Spleen (tissue), 11 donors: ENCODE measurements at regions not wholly inside any gene's neighbourhood (a gene's known extent, or its start where the extent isn't known, plus 50 kb on each side); places are given as distances from the start of the nearest gene placed in this dataset.

Experiments
- DNase-seq: peaks from one replicate; pipeline ENCODE4 v3.0.0-alpha.2; 2020
- H3K27ac ChIP-seq, 8 donors: fragments of 200-600 bp; sonication (generic) in 7 of 8; 1 replicate in 4 of 8; 2 replicates in 4 of 8; pipeline versions ENCODE4 v1.5.0 to v1.8.0; 2016 to 2021; ENCODE audit warnings: inconsistent platforms in 4 of 8, mild to moderate bottlenecking in 4 of 8, moderate library complexity in 1 of 8
- H3K27me3 ChIP-seq, 7 donors: fragments of 200-600 bp; sonication (generic) in 6 of 7; replicated peaks in 1 of 7; 1 replicate in 4 of 7; 2 replicates in 3 of 7; pipeline versions ENCODE4 v1.5.0 to v1.8.0; 2016 to 2021; ENCODE audit warnings: inconsistent platforms in 3 of 7, mild to moderate bottlenecking in 1 of 7
- H3K36me3 ChIP-seq, 6 donors: fragments of 200-600 bp; sonication (generic) in 5 of 6; 1 replicate in 4 of 6; 2 replicates in 2 of 6; pipeline versions ENCODE4 v1.5.0 to v1.8.0; 2016 to 2021; ENCODE audit warnings: inconsistent platforms in 2 of 6
- H3K4me1 ChIP-seq, 6 donors: fragments of 200-600 bp; sonication (generic) in 5 of 6; 1 replicate in 3 of 6; 2 replicates in 3 of 6; pipeline versions ENCODE4 v1.5.0 to v1.8.0; 2016 to 2021; ENCODE audit warnings: inconsistent platforms in 3 of 6
- H3K4me3 ChIP-seq, 8 donors: fragments of 200-600 bp; sonication (generic) in 7 of 8; 1 replicate in 4 of 8; 2 replicates in 4 of 8; pipeline versions ENCODE4 v1.5.0 to v1.8.0; 2016 to 2021; ENCODE audit warnings: inconsistent platforms in 4 of 8, mild to moderate bottlenecking in 4 of 8, moderate library complexity in 2 of 8
- H3K9me3 ChIP-seq, 8 donors: fragments of 200-600 bp; sonication (generic) in 7 of 8; 1 replicate in 4 of 8; 2 replicates in 4 of 8; pipeline versions ENCODE4 v1.5.0 to v1.8.0; 2016 to 2021; ENCODE audit warnings: inconsistent platforms in 4 of 8
- CTCF ChIP-seq, 11 experiments: fragments of 200-600 bp in 7 of 11; fragments of 450-650 bp in 4 of 11; sonication (generic) in 4 of 11; IDR thresholded peaks in 8 of 11; conservative IDR thresholded peaks in 3 of 11; 1 replicate in 7 of 11; 2 replicates in 4 of 11; pipeline versions ENCODE4 v1.4.0 to v1.8.0; 2016 to 2021; ENCODE audit warnings: antibody characterized with exemption in 11 of 11, inconsistent platforms in 4 of 11, mild to moderate bottlenecking in 1 of 11
- POLR2A ChIP-seq, 3 donors: fragments of 450-650 bp; IDR thresholded peaks; one replicate each; pipeline ENCODE4 v1.5.1; 2017; ENCODE audit warnings: antibody characterized with exemption in 3 of 3, mild to moderate bottlenecking in 1 of 3
- POLR2AphosphoS5 ChIP-seq, 3 donors: sonication (generic); formaldehyde crosslinking; IDR thresholded peaks; one replicate each; pipeline ENCODE4 v1.5.1; 2017; ENCODE audit warnings: antibody characterized with exemption in 3 of 3
- WGBS, 5 donors: extraction: QIAGEN DNeasy Blood & Tissue Kit in 3 of 5; methylation state at CpG; one replicate each; pipeline versions ENCODE4 v1.1.5 to v1.1.7; 2013 to 2018; 5-methylcytosine and 5-hydroxymethylcytosine counted together
- intact Hi-C: fragments of 100-400 bp; cut with DNase I; formaldehyde crosslinking; loops from one replicate; pipeline ENCODE4 v1.15.0; 2023; ENCODE audit warnings: low total_unique reads
- donor health status: healthy with polysubstance abuse.
- donor health status: DM: no; HTN: no; CAD: no; lungs with moderate emphysema.
- donor health status: DM: no; HTN: no; CAD: no.
- donor health status: Bipolar disorder and iron deficiency.
- donor health status: healthy.
- donor health status: DM: no; HTN: no; CAD: no.
- donor health status: DM: yes; HTN: yes; CAD: no.

- H3K27me3 ChIP-seq: no peaks in the 10 kb centered on the region
- TF ChIP-seq POLR2AphosphoS5 (IDR thresholded peaks at IDR 0.05) (no peak), CTCF (IDR thresholded peaks at IDR 0.05 in 8 of 11, conservative IDR thresholded peaks at IDR 0.05 in 3 of 11) (no peak), POLR2A (IDR thresholded peaks at IDR 0.05) (no peak)
- intact Hi-C loops: no loop called here
Measured at GRCh38 chr3:140823106-140823505, 118.5 kb upstream of the SLC25A36 start.

GRCh38 chr3:140827894-140828293 is 113.7 kb upstream of the SLC25A36 start:
- Histone ChIP-seq H3K36me3 (no peaks in the 10 kb centered on the region), H3K27ac (no peak overlapping the region), H3K9me3 (no peaks in the 10 kb centered on the region), H3K4me1 (peaks cover 0 to 5% (median 2%) of the 10 kb centered on the region in 6 donors), H3K27me3 (peaks cover 0 to 8% (median 0%) of the 10 kb centered on the region in 7 donors), H3K4me3 (no peak overlapping the region)
- no peak for DNase-seq
- no peak for TF ChIP-seq POLR2A (IDR thresholded peaks at IDR 0.05)
- WGBS, 5 donors: 50 to 70% (median 65%) methylated on average over 1 of the region's 1 CpG
- intact Hi-C loops: no loop called here

More at GRCh38 chr3:140823106-140823505, 118.5 kb upstream of the SLC25A36 start:
- H3K27ac ChIP-seq: no peak overlapping the region
- H3K9me3 ChIP-seq: no peaks in the 10 kb centered on the region
- H3K36me3 ChIP-seq: no peaks in the 10 kb centered on the region
- DNase-seq: no peak
- H3K4me1 ChIP-seq: no peaks in the 10 kb centered on the region
- 75 to 93% (median 85%) methylated on average over 1 of the region's 1 CpG for WGBS, 5 donors
- no peak overlapping the region for H3K4me3 ChIP-seq

GRCh38 chr3:140828585-140828984 is 113.1 kb upstream of the SLC25A36 start:
- no peak for DNase-seq
- H3K36me3 ChIP-seq: no peaks in the 10 kb centered on the region
- TF ChIP-seq CTCF (IDR thresholded peaks at IDR 0.05 in 8 of 11, conservative IDR thresholded peaks at IDR 0.05 in 3 of 11): no peak
- TF ChIP-seq POLR2A (IDR thresholded peaks at IDR 0.05): no peak
- no peak for TF ChIP-seq POLR2AphosphoS5 (IDR thresholded peaks at IDR 0.05)
- WGBS, 5 donors: 63 to 79% (median 74%) methylated on average over 1 of the region's 1 CpG
- H3K27me3 ChIP-seq: peaks cover 0 to 8% (median 0%) of the 10 kb centered on the region in 7 donors
- no peak overlapping the region for H3K4me3 ChIP-seq
- H3K9me3 ChIP-seq: no peaks in the 10 kb centered on the region
- intact Hi-C loops: no loop called here
- no peak overlapping the region for H3K27ac ChIP-seq
- peaks cover 0 to 7% (median 2%) of the 10 kb centered on the region in 6 donors for H3K4me1 ChIP-seq

- TF ChIP-seq POLR2A (IDR thresholded peaks at IDR 0.05) (no peak), POLR2AphosphoS5 (IDR thresholded peaks at IDR 0.05) (no peak), CTCF (IDR thresholded peaks at IDR 0.05 in 8 of 11, conservative IDR thresholded peaks at IDR 0.05 in 3 of 11) (no peak)
- no peak for DNase-seq
- Histone ChIP-seq H3K27ac (no peak overlapping the region), H3K4me3 (no peak overlapping the region), H3K4me1 (peaks cover 0 to 7% (median 2%) of the 10 kb centered on the region in 6 donors), H3K36me3 (no peaks in the 10 kb centered on the region), H3K9me3 (no peaks in the 10 kb centered on the region), H3K27me3 (peaks cover 0 to 8% (median 0%) of the 10 kb centered on the region in 7 donors)
- intact Hi-C loops: no loop called here
- WGBS, 5 donors: 85 to 100% (median 92%) methylated on average over 1 of the region's 1 CpG
Measured at GRCh38 chr3:140829796-140830195, 111.8 kb upstream of the SLC25A36 start.

GRCh38 chr3:140830391-140830790 is 111.2 kb upstream of the SLC25A36 start:
- Histone ChIP-seq H3K4me3 (no peak overlapping the region), H3K4me1 (peaks cover 0 to 7% (median 2%) of the 10 kb centered on the region in 6 donors), H3K9me3 (no peaks in the 10 kb centered on the region), H3K36me3 (no peaks in the 10 kb centered on the region), H3K27me3 (peaks cover 0 to 8% (median 0%) of the 10 kb centered on the region in 7 donors), H3K27ac (no peak overlapping the region)
- no peak for TF ChIP-seq CTCF (IDR thresholded peaks at IDR 0.05 in 8 of 11, conservative IDR thresholded peaks at IDR 0.05 in 3 of 11)
- no peak for TF ChIP-seq POLR2A (IDR thresholded peaks at IDR 0.05)
- TF ChIP-seq POLR2AphosphoS5 (IDR thresholded peaks at IDR 0.05): no peak
- DNase-seq: no peak
- WGBS, 5 donors: 33 to 97% (median 89%) methylated on average over 1 of the region's 1 CpG
- intact Hi-C loops: no loop called here
